Activated CD4-positive, alpha-beta memory T cell treated with anti-CD3 and anti-CD28 coated beads for 36 hours (primary cell): ENCODE measurements at regions not wholly inside any gene's neighbourhood (a gene's known extent, or its start where the extent isn't known, plus 50 kb on each side); places are given as distances from the start of the nearest gene placed in this dataset.

ENCODE experiments used
- CTCF ChIA-PET: fragments of 350-600 bp; sonication (Branson Sonifier 250); formaldehyde crosslinking; loops from one replicate; lab custom pipeline; 2021; ENCODE audit warnings: antibody characterized with exemption, inconsistent platforms; lab: Charles Lee
- POLR2A ChIA-PET: fragments of 350-600 bp; sonication (Branson Sonifier 250); formaldehyde crosslinking; loops from one replicate; lab custom pipeline; 2021; ENCODE audit warnings: antibody characterized with exemption; lab: Charles Lee
- DNase-seq: peaks from one replicate; pipeline ENCODE4 v3.0.0-alpha.2; 2020
- H3K27ac Mint-ChIP-seq: one replicate; pipeline ENCODE4 v1.8.0; 2021; ENCODE audit warnings: mixed read lengths
- H3K27me3 Mint-ChIP-seq: one replicate; pipeline ENCODE4 v1.8.0; 2021; ENCODE audit warnings: mixed read lengths
- H3K36me3 Mint-ChIP-seq: one replicate; pipeline ENCODE4 v1.8.0; 2021; ENCODE audit warnings: mixed read lengths
- H3K4me1 Mint-ChIP-seq: one replicate; pipeline ENCODE4 v1.8.0; 2021; ENCODE audit warnings: low read depth, mixed read lengths
- H3K4me3 Mint-ChIP-seq: one replicate; pipeline ENCODE4 v1.8.0; 2021; ENCODE audit warnings: mild to moderate bottlenecking, mixed read lengths
- H3K9me3 Mint-ChIP-seq: one replicate; pipeline ENCODE4 v1.8.0; 2021; ENCODE audit warnings: mixed read lengths
- intact Hi-C: fragments of 100-400 bp; cut with micrococcal nuclease; formaldehyde crosslinking; loops from one replicate; pipeline ENCODE4 v1.15.1; 2023

GRCh38 chr11:128066399-128066798 lies 521.0 kb downstream of the ETS1 start:
- H3K4me1 Mint-ChIP-seq: no peaks in the 10 kb centered on the region
- intact Hi-C loops: no loop called here
- H3K27ac Mint-ChIP-seq: no peak overlapping the region
- H3K9me3 Mint-ChIP-seq: peaks cover 25% of the 10 kb centered on the region
- H3K36me3 Mint-ChIP-seq: peaks cover 1% of the 10 kb centered on the region
- no peak for DNase-seq
- no peak overlapping the region for H3K4me3 Mint-ChIP-seq
- POLR2A ChIA-PET: no interaction called here
- H3K27me3 Mint-ChIP-seq: no peaks in the 10 kb centered on the region
- CTCF ChIA-PET: interaction anchor here (1.5 kb wide), 1 partner anchor 63 kb away, joined by 3 read pairs; no protein-coding TSS in a partner anchor

DNA sequence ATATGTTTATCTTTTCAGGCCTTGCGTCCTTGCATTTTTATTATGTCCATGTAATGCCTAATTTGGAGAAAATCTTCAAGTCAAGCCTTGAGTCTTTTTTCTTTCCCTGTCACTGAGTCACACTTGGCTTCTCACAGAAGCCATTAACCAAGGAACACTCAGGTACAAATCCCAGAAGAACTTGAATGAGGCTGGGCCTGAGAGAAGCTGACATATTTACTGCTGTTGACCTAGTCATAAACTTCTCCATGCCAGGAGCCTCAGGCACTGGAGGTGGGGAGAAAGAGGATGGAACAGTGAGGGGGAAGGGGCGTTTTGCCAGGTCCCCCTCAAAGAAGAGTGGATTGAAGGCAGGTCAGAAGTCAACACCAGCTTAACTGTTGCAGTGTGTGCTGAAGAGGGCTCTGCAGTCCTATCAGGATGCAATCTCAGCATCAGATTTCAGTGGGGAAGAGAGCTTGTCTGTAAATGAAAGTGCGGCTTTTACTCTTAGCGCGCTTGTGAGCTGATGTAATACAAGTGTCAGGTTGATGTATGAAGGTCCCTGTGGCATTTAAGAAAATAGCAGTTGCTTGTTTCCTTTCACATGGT lies 526.0 kb downstream of the ETS1 start:
- H3K27ac Mint-ChIP-seq: no peak overlapping the region
- H3K36me3 Mint-ChIP-seq: peaks cover 1% of the 10 kb centered on the region
- no peak overlapping the region for H3K4me3 Mint-ChIP-seq
- intact Hi-C loops: no loop called here
- peaks cover under 1% of the 10 kb centered on the region for H3K4me1 Mint-ChIP-seq
- no peak for DNase-seq
- POLR2A ChIA-PET: no interaction called here
- H3K9me3 Mint-ChIP-seq: peaks cover 13% of the 10 kb centered on the region
- no peaks in the 10 kb centered on the region for H3K27me3 Mint-ChIP-seq
- CTCF ChIA-PET: no interaction called here

DNA sequence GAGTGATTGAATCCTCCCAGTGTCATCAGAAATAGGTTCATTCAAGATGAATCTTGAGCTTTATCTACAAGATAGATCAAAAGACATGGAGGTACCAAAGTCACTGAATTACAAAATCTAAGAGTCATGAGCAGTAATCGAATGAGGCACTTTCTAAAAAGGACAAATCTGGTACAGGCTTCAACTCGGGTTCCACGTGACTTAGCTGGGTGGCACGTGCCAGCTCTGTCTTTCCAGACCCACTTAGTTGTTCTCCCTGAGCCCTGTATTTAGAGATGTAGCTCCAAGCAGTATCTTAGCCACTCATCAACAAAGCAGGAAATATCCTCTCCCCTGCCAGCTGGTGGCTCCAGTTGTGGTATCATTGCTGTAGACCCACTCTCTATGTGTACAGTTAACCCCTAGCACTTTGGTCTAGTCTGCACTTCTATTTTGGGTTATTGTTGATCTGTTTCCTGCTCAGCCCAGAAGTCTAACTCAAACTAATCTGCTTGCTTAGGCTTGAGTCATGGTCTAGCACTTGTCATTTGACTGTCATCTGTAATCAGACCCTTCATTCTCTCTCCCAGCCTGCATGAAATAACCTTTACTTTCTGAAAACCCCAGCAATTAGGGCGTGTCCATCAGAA lies 528.7 kb downstream of the ETS1 start:
- peaks cover 20% of the 10 kb centered on the region for H3K4me1 Mint-ChIP-seq
- POLR2A ChIA-PET: no interaction called here
- CTCF ChIA-PET: interaction anchor here (0.6 to 0.7 kb wide), 2 partner anchors 12 to 600 kb away, joined by 3 read pairs; no protein-coding TSS in a partner anchor

DNA sequence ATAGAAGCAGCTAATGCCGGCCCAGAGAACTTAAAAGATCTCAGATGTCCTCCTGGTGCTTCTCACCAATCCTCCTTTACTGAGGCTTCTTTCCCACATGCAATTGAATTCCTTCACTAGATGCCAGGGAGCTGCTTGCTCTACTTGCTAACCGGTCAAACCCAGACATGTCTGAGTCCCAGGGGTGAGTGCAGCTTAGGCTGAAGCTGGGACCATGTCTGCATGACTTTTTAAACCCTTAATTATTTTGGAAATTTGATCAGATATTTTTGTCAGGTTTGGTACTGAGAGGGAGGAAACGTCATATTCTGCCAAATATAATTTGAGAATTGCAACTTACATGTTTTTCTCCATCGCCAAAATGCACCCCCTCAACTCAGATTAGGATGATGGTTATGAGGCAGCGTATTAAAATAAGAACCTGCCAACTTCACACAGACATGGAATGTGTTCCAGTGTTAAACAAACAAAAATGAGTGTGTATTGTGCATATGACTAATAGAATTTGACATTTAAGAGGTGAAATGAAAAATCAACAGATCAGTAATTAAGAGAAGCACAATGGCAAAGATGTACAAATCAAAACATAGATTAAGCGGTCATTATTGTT lies 529.5 kb downstream of the ETS1 start:
- no peak overlapping the region for H3K27ac Mint-ChIP-seq
- intact Hi-C loops: no loop called here
- H3K27me3 Mint-ChIP-seq: no peaks in the 10 kb centered on the region
- H3K36me3 Mint-ChIP-seq: no peaks in the 10 kb centered on the region
- DNase-seq: no peak
- POLR2A ChIA-PET: no interaction called here
- H3K9me3 Mint-ChIP-seq: no peaks in the 10 kb centered on the region
- no peak overlapping the region for H3K4me3 Mint-ChIP-seq
- CTCF ChIA-PET: interaction anchor here (0.6 kb wide), 2 partner anchors 601 to 648 kb away, joined by 3 to 4 read pairs; no protein-coding TSS in a partner anchor
- H3K4me1 Mint-ChIP-seq: peaks cover 28% of the 10 kb centered on the region

More for the DNA sequence above, 528.7 kb downstream of the ETS1 start:
- H3K36me3 Mint-ChIP-seq: peaks cover 1% of the 10 kb centered on the region
- peaks cover 5% of the 10 kb centered on the region for H3K9me3 Mint-ChIP-seq
- peak overlapping the region; percentile 24 for H3K27ac Mint-ChIP-seq
- H3K27me3 Mint-ChIP-seq: no peaks in the 10 kb centered on the region
- intact Hi-C loops: no loop called here
- no peak overlapping the region for H3K4me3 Mint-ChIP-seq
- peak; percentile 33 for DNase-seq

- H3K27ac Mint-ChIP-seq: no peak overlapping the region
- H3K27me3 Mint-ChIP-seq: no peaks in the 10 kb centered on the region
- CTCF ChIA-PET: interaction anchor here (0.7 to 2.3 kb wide), 2 partner anchors 102 to 785 kb away, joined by 6 to 9 read pairs; no protein-coding TSS in a partner anchor
- intact Hi-C loops: no loop called here
- peaks cover 46% of the 10 kb centered on the region for H3K4me1 Mint-ChIP-seq
- H3K36me3 Mint-ChIP-seq: no peaks in the 10 kb centered on the region
- H3K9me3 Mint-ChIP-seq: no peaks in the 10 kb centered on the region
- POLR2A ChIA-PET: no interaction called here
- H3K4me3 Mint-ChIP-seq: no peak overlapping the region
- no peak for DNase-seq
These were observed 531.7 kb downstream of the ETS1 start for GRCh38 chr11:128055576-128056217.

DNA sequence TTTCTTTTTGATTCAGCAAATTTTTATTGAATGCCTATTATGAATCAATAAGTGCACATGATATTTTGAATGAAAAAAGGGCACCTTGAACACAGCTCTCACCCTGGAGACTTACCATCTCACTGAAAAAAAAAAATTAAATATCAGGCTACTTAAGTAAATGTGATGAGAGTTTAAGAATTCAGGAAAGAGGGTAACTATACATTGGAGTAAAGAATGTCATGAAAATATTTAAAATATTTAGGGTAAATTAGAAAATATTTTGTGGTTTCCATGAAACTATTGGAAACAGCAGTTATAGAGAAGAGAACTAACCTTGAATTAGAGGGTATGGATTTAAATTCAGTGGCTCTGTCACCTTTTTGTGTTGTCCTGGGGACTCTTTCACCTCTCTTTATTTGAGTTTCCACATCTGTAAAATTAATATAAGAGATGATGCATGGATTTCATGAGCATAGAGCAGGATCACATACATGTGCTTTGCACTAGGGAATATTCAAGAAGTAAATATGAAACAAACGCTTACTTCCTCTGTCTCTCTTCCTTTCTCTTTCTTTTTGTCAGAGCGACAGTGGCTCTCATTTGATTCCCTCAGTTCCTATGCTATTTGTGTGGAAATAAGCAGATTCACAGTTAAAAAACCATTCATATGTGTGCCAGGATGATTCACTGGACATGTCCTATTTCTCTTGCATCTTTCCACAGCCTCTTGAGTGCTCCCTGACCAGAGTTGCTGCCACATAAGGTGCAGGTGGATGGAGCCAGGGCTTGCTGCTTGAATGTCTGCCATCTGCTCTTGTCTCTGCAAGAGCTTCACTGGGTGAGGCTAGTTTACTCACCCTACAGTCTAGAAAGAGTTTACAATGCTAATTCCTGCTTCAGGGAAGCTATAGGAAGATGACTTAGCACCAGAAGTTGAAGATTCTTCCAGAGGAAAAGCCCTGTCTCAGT lies 533.1 kb downstream of the ETS1 start:
- H3K27me3 Mint-ChIP-seq: no peaks in the 10 kb centered on the region
- H3K4me1 Mint-ChIP-seq: peaks cover 60% of the 10 kb centered on the region
- no peak for DNase-seq
- no peaks in the 10 kb centered on the region for H3K9me3 Mint-ChIP-seq
- H3K4me3 Mint-ChIP-seq: peak overlapping the region; percentile 80
- peak overlapping the region; percentile 94 for H3K27ac Mint-ChIP-seq
- intact Hi-C loops: loop anchor here (2.0 to 5.0 kb wide), 3 partner anchors 31 to 813 kb away; partner anchors contain the start of gene KCNJ1
- H3K36me3 Mint-ChIP-seq: no peaks in the 10 kb centered on the region
- CTCF ChIA-PET: interaction anchor here (1.0 to 2.3 kb wide), 5 partner anchors 11 to 106 kb away, joined by 3 to 9 read pairs (median 4); no protein-coding TSS in a partner anchor
- POLR2A ChIA-PET: interaction anchor here (2.8 kb wide), 1 partner anchor 14 kb away, joined by 9 read pairs; no protein-coding TSS in a partner anchor

- DNase-seq: no peak
- Mint-ChIP-seq H3K9me3 (no peaks in the 10 kb centered on the region), H3K4me3 (peak overlapping the region; percentile 70), H3K36me3 (no peaks in the 10 kb centered on the region), H3K27ac (peak overlapping the region; percentile 94), H3K27me3 (no peaks in the 10 kb centered on the region), H3K4me1 (peaks cover 67% of the 10 kb centered on the region)
- intact Hi-C loops: loop anchor here (1.0 to 5.0 kb wide), 4 partner anchors 14 to 814 kb away; partner anchors contain the start of gene KCNJ1
- CTCF ChIA-PET: interaction anchor here (1.0 to 2.1 kb wide), 5 partner anchors 10 to 107 kb away, joined by 3 to 5 read pairs (median 4); no protein-coding TSS in a partner anchor
- POLR2A ChIA-PET: interaction anchor here (0.6 to 2.8 kb wide), 2 partner anchors 11 to 13 kb away, joined by 3 to 9 read pairs; no protein-coding TSS in a partner anchor
These were observed 534.3 kb downstream of the ETS1 start for GRCh38 chr11:128052912-128053641.

- H3K36me3 Mint-ChIP-seq: peaks cover 2% of the 10 kb centered on the region
- POLR2A ChIA-PET: no interaction called here
- peaks cover 74% of the 10 kb centered on the region for H3K4me1 Mint-ChIP-seq
- H3K27ac Mint-ChIP-seq: no peak overlapping the region
- no peaks in the 10 kb centered on the region for H3K27me3 Mint-ChIP-seq
- peaks cover 9% of the 10 kb centered on the region for H3K9me3 Mint-ChIP-seq
- intact Hi-C loops: no loop called here
- CTCF ChIA-PET: interaction anchor here (0.6 to 4.2 kb wide), 4 partner anchors 15 to 584 kb away, joined by 3 to 16 read pairs (median 4); no protein-coding TSS in a partner anchor
- no peak overlapping the region for H3K4me3 Mint-ChIP-seq
- DNase-seq: no peak
These were observed 539.2 kb downstream of the ETS1 start for GRCh38 chr11:128048121-128048520.

DNA sequence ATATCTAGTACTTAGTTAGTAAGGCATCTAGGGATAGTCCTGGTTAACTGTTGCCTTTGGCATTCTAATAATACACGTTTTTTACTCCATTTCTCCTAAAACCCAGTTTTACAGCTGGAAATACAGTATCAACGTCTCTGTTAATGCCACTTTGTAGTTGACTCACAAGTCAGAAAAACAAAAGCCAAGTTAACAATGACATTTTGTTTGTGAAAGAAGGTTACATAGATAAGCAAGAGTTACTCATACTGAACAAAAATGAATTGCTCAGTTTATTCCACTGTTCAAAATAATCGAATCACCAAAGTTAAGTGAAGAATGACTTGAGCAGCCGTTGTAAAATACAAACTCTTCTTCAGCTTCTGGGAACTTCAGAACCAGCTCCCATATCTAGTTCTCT lies 540.3 kb downstream of the ETS1 start:
- no peaks in the 10 kb centered on the region for H3K27me3 Mint-ChIP-seq

DNA sequence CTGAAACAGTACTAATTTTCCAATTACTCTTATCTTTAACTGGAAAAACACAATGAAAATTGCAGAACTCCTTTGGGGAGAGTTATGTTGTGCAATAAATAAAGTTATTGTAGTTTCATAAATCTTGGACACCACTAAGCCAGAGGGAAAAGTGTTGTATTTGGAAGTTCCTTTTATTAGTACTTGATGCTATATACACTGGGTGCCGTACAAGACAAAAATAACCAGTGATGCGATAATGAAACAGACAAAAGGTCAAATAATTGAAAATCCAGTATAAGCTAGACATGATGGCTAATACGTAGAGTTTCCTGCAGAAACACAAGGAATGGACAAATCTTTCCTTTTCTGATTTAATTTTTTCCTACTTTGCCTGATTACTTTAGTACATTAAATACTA lies 541.1 kb downstream of the ETS1 start:
- no peak for DNase-seq
- ChIA-PET POLR2A (no interaction called here), CTCF (interaction anchor here (1.8 to 2.3 kb wide), 2 partner anchors 14 to 111 kb away, joined by 5 to 12 read pairs; no protein-coding TSS in a partner anchor)
- Mint-ChIP-seq H3K9me3 (peaks cover 9% of the 10 kb centered on the region), H3K27me3 (no peaks in the 10 kb centered on the region), H3K4me3 (no peak overlapping the region), H3K4me1 (peaks cover 70% of the 10 kb centered on the region), H3K36me3 (peaks cover 2% of the 10 kb centered on the region), H3K27ac (no peak overlapping the region)
- intact Hi-C loops: no loop called here

More for the DNA sequence above, 540.3 kb downstream of the ETS1 start:
- ChIA-PET CTCF (interaction anchor here (0.9 to 2.3 kb wide), 4 partner anchors 12 to 585 kb away, joined by 3 to 12 read pairs (median 4); no protein-coding TSS in a partner anchor), POLR2A (no interaction called here)
- H3K36me3 Mint-ChIP-seq: peaks cover 2% of the 10 kb centered on the region
- H3K9me3 Mint-ChIP-seq: peaks cover 9% of the 10 kb centered on the region
- peaks cover 71% of the 10 kb centered on the region for H3K4me1 Mint-ChIP-seq
- no peak for DNase-seq
- intact Hi-C loops: no loop called here
- H3K27ac Mint-ChIP-seq: no peak overlapping the region
- no peak overlapping the region for H3K4me3 Mint-ChIP-seq
